Caco-2 (cell line): ENCODE measurements at regions not wholly inside any gene's neighbourhood (a gene's known extent, or its start where the extent isn't known, plus 50 kb on each side); places are given as distances from the start of the nearest gene placed in this dataset.

Experiments
- BruUV-seq: library from RNA; stranded (reverse); fragments of 400-500 nt; replicated peaks from 2 replicates; lab custom pipeline; 2021; lab: Mats Ljungman, UMichigan
- CTCF ChIA-PET: fragments of 300-600 bp; sonication (Branson Sonifier 250); formaldehyde crosslinking; loops from one replicate; lab custom pipeline; 2022; ENCODE audit warnings: antibody characterized with exemption; lab: Charles Lee
- POLR2A ChIA-PET: fragments of 300-600 bp; sonication (Branson Sonifier 250); formaldehyde crosslinking; loops from one replicate; lab custom pipeline; 2022; ENCODE audit warnings: antibody characterized with exemption; lab: Charles Lee
- DNase-seq, 2 experiments: peaks; one replicate each; pipeline versions ENCODE4 v3.0.0 to v3.0.0-alpha.2; 2020 to 2022
- H3K27me3 ChIP-seq: replicated peaks from 2 replicates; pipeline ENCODE4 v1.6.0; 2011; ENCODE audit warnings: low read length; ENCODE audit not compliant: control insufficient read depth, insufficient read depth
- H3K36me3 ChIP-seq: 2 replicates; pipeline ENCODE4 v1.5.1; 2011; ENCODE audit warnings: low read length; ENCODE audit not compliant: control insufficient read depth, insufficient read depth
- H3K4me1 ChIP-seq: fragments of 250-450 bp; sonication (Bioruptor Pico); 2 replicates; pipeline ENCODE4 v1.5.1; 2020; ENCODE audit warnings: mild to moderate bottlenecking
- H3K4me3 ChIP-seq: 2 replicates; pipeline ENCODE4 v1.5.1; 2011; ENCODE audit warnings: low read depth, mild to moderate bottlenecking, control low read depth, low read length
- H3K9me3 ChIP-seq: fragments of 250-450 bp; sonication (Bioruptor Pico); 2 replicates; pipeline ENCODE4 v1.5.1; 2020; ENCODE audit warnings: mild to moderate bottlenecking, moderate library complexity
- H3K27ac Mint-ChIP-seq: one replicate; pipeline ENCODE4 v1.8.0; 2022; ENCODE audit warnings: mixed read lengths; ENCODE audit not compliant: unreplicated experiment
- H3K27me3 Mint-ChIP-seq: one replicate; pipeline ENCODE4 v1.8.0; 2022; ENCODE audit warnings: mixed read lengths; ENCODE audit not compliant: insufficient read depth, unreplicated experiment
- H3K36me3 Mint-ChIP-seq: one replicate; pipeline ENCODE4 v1.8.0; 2022; ENCODE audit warnings: mild to moderate bottlenecking, mixed read lengths; ENCODE audit not compliant: insufficient read depth, unreplicated experiment
- H3K4me1 Mint-ChIP-seq: one replicate; pipeline ENCODE4 v1.8.0; 2022; ENCODE audit warnings: low read depth, mixed read lengths; ENCODE audit not compliant: unreplicated experiment
- H3K4me3 Mint-ChIP-seq: one replicate; pipeline ENCODE4 v1.8.0; 2022; ENCODE audit warnings: mild to moderate bottlenecking, moderate library complexity, mixed read lengths; ENCODE audit not compliant: unreplicated experiment
- H3K9me3 Mint-ChIP-seq: one replicate; pipeline ENCODE4 v1.8.0; 2022; ENCODE audit warnings: mixed read lengths; ENCODE audit not compliant: unreplicated experiment
- intact Hi-C: fragments of 100-400 bp; cut with micrococcal nuclease; formaldehyde crosslinking; loops from one replicate; pipeline ENCODE4 v1.10.0; 2022; ENCODE audit not compliant: unreplicated experiment
- TF ChIP-seq, protein P1 (sequence below), 2 experiments: fragments of 200-600 bp in 1 of 2; IDR thresholded peaks; 1 replicate in 1 of 2; 2 replicates in 1 of 2; pipeline versions ENCODE4 v1.5.1 to v1.8.0; 2011 to 2022; ENCODE audit warnings: antibody characterized with exemption in 1 of 2, control low read depth in 1 of 2, inconsistent platforms in 1 of 2, low read depth in 1 of 2, low read length in 1 of 2, mild to moderate bottlenecking in 1 of 2, moderate library complexity in 1 of 2; ENCODE audit not compliant: insufficient read depth in 1 of 2, severe bottlenecking in 1 of 2, unreplicated experiment in 1 of 2

DNA sequence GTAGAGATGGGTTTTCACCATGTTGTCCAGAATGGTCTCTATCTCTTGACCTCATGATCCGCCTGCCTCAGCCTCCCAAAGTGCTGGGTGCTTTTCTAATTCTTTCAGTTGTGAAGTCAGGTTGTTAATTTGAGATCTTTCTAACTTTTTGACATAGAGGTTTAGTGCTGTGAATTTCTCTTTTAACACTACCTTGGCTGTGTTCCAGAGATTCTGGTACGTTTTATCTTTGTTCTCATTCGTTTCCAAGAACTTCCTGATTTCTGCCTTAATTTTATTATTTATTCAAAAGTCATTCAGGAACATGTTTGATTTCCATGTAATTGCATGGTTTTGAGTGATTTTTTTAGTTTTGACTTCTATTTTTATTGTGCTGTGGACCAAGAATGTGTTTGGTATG, 63.5 kb upstream of the CCDC54 start:
- Mint-ChIP-seq H3K27me3 (peaks cover 8% of the 10 kb centered on the region), H3K27ac (no peak overlapping the region), H3K9me3 (no peaks in the 10 kb centered on the region), H3K4me3 (no peak overlapping the region), H3K36me3 (no peaks in the 10 kb centered on the region), H3K4me1 (no peaks in the 10 kb centered on the region)
- no peaks in the 10 kb centered on the region for H3K36me3 ChIP-seq
- H3K4me1 ChIP-seq: no peaks in the 10 kb centered on the region
- TF ChIP-seq, protein P1, sequence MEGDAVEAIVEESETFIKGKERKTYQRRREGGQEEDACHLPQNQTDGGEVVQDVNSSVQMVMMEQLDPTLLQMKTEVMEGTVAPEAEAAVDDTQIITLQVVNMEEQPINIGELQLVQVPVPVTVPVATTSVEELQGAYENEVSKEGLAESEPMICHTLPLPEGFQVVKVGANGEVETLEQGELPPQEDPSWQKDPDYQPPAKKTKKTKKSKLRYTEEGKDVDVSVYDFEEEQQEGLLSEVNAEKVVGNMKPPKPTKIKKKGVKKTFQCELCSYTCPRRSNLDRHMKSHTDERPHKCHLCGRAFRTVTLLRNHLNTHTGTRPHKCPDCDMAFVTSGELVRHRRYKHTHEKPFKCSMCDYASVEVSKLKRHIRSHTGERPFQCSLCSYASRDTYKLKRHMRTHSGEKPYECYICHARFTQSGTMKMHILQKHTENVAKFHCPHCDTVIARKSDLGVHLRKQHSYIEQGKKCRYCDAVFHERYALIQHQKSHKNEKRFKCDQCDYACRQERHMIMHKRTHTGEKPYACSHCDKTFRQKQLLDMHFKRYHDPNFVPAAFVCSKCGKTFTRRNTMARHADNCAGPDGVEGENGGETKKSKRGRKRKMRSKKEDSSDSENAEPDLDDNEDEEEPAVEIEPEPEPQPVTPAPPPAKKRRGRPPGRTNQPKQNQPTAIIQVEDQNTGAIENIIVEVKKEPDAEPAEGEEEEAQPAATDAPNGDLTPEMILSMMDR (IDR thresholded peaks at IDR 0.05; ENCODE audit: insufficient read depth in 1 of 2, low read depth in 1 of 2, low read length in 1 of 2, severe bottlenecking in 1 of 2, unreplicated experiment in 1 of 2): no peak
- BruUV-seq: no TSS peak
- no peaks in the 10 kb centered on the region for H3K9me3 ChIP-seq
- no peak for DNase-seq
- POLR2A ChIA-PET: no interaction called here
- CTCF ChIA-PET: no interaction called here
- intact Hi-C loops: no loop called here
- H3K4me3 ChIP-seq: no peak overlapping the region
- H3K27me3 ChIP-seq: no peaks in the 10 kb centered on the region

DNA sequence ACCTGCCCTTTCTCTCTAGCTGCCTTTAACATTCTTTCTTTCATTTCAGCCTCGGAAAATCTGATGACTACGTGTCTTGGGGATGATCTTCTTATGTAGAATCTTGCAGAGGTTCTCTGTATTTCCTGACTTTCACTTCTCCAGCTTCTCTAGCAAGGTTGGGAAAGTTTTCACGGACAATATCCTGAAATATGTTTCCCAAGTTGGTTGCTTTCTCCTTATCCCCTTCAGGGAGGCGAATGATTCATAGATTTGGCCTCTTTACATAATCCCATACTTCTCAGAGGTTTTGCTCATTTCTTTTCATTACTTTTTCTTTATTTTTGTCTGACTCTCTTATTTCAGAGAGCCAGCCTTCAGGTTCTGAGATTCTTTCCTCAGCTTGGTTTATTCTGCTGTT, 62.1 kb upstream of the CCDC54 start:
- no peak overlapping the region for H3K27ac Mint-ChIP-seq
- DNase-seq: no peak
- H3K27me3 Mint-ChIP-seq: peaks cover 3% of the 10 kb centered on the region
- no peaks in the 10 kb centered on the region for H3K27me3 ChIP-seq
- H3K9me3 ChIP-seq: no peaks in the 10 kb centered on the region
- no peaks in the 10 kb centered on the region for H3K36me3 Mint-ChIP-seq
- H3K4me1 Mint-ChIP-seq: no peaks in the 10 kb centered on the region
- no peaks in the 10 kb centered on the region for H3K36me3 ChIP-seq
- ChIA-PET POLR2A (no interaction called here), CTCF (no interaction called here)
- H3K4me3 Mint-ChIP-seq: no peak overlapping the region
- H3K9me3 Mint-ChIP-seq: no peaks in the 10 kb centered on the region
- TF ChIP-seq, protein P1 (IDR thresholded peaks at IDR 0.05; ENCODE audit: insufficient read depth in 1 of 2, low read depth in 1 of 2, low read length in 1 of 2, severe bottlenecking in 1 of 2, unreplicated experiment in 1 of 2): no peak
- no TSS peak for BruUV-seq
- intact Hi-C loops: no loop called here
- H3K4me1 ChIP-seq: no peaks in the 10 kb centered on the region
- H3K4me3 ChIP-seq: no peak overlapping the region

DNA sequence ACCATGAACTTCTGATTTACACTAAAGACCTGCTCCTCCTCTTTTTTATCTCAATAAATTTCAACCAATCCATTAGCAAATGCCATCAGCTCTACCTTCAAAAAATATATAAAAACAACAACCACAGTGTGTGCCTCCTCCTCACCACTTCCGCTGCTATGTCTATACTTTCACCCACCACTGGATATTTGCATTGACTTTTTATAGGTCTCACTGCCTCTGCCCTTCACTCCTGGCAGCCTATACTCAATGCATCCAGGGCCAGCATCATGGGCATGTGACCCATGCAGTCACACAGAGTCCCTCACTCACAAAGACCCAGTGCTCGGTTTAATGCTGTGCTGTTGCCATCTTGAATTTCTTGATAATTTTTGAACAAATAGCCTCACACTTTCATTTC, 53.5 kb upstream of the CCDC54 start:
- Histone ChIP-seq H3K36me3 (no peaks in the 10 kb centered on the region), H3K9me3 (no peaks in the 10 kb centered on the region), H3K4me3 (no peak overlapping the region), H3K27me3 (no peaks in the 10 kb centered on the region), H3K4me1 (no peaks in the 10 kb centered on the region)
- H3K27ac Mint-ChIP-seq: no peak overlapping the region
- H3K27me3 Mint-ChIP-seq: no peaks in the 10 kb centered on the region
- POLR2A ChIA-PET: no interaction called here
- no TSS peak for BruUV-seq
- no peaks in the 10 kb centered on the region for H3K36me3 Mint-ChIP-seq
- no peak for DNase-seq
- H3K9me3 Mint-ChIP-seq: no peaks in the 10 kb centered on the region
- TF ChIP-seq, protein P1 (IDR thresholded peaks at IDR 0.05; ENCODE audit: insufficient read depth in 1 of 2, low read depth in 1 of 2, low read length in 1 of 2, severe bottlenecking in 1 of 2, unreplicated experiment in 1 of 2): no peak
- intact Hi-C loops: no loop called here
- H3K4me1 Mint-ChIP-seq: no peaks in the 10 kb centered on the region
- CTCF ChIA-PET: no interaction called here
- no peak overlapping the region for H3K4me3 Mint-ChIP-seq
